LNCAP (cell line): ENCODE measurements at regions not wholly inside any gene's neighbourhood (a gene's known extent, or its start where the extent isn't known, plus 50 kb on each side); places are given as distances from the start of the nearest gene placed in this dataset.

ENCODE experiments used
- CTCF ChIP-seq: fragments of 450-650 bp; IDR thresholded peaks from 2 replicates; pipeline ENCODE4 v1.5.1; 2017; ENCODE audit warnings: mild to moderate bottlenecking

GRCh38 chr5:81808106-81808505 lies 57.2 kb upstream of the SSBP2 start:
- no peak for TF ChIP-seq CTCF

GRCh38 chr5:81805086-81805485 lies 54.2 kb upstream of the SSBP2 start:
- TF ChIP-seq CTCF: no peak

- TF ChIP-seq CTCF: no peak
These were observed 52.9 kb upstream of the SSBP2 start for GRCh38 chr5:81803812-81804211.

GRCh38 chr5:81802625-81803024 lies 51.7 kb upstream of the SSBP2 start:
- no peak for TF ChIP-seq CTCF

- TF ChIP-seq CTCF: no peak
These were observed 51.1 kb upstream of the SSBP2 start for GRCh38 chr5:81802020-81802419.

- no peak for TF ChIP-seq CTCF
These were observed 49.9 kb upstream of the SSBP2 start for GRCh38 chr5:81800797-81801196.
